ENCODE measurements at regions not wholly inside any gene's neighbourhood (a gene's known extent, or its start where the extent isn't known, plus 50 kb on each side); places are given as distances from the start of the nearest gene placed in this dataset.

DNA sequence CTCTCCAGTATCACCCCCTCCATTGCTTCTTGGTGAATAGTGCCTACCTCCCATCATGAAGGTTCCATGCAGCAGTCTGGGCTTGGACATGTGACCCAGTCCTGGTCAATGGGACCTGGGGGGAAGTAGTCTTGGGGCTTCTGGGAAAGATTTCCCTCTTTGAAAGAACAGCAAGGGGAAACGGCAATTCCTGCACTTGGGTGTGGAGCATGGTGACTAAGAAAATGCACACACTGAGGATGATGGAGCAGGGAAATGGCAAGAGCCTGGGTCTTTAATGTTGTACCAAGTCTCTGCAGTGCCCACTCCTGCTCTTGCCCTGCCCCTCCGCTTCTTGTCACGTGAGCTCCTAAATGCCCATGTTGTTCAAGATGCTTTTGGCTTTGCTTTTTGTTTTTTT is 131.4 kb upstream of the SIX2 start (continued):
- TF ChIP-seq ZBTB6 (tag by site-specific recombination; IDR thresholded peaks at IDR 0.05) (no peak), MYNN (tag by site-specific recombination; IDR thresholded peaks at IDR 0.05; ENCODE audit: borderline replicate concordance) (no peak), ZNF239 (tag by site-specific recombination; IDR thresholded peaks at IDR 0.05) (no peak), YY1 (tag by site-specific recombination; IDR thresholded peaks at IDR 0.05) (no peak)
- TF ChIP-seq, protein P1, sequence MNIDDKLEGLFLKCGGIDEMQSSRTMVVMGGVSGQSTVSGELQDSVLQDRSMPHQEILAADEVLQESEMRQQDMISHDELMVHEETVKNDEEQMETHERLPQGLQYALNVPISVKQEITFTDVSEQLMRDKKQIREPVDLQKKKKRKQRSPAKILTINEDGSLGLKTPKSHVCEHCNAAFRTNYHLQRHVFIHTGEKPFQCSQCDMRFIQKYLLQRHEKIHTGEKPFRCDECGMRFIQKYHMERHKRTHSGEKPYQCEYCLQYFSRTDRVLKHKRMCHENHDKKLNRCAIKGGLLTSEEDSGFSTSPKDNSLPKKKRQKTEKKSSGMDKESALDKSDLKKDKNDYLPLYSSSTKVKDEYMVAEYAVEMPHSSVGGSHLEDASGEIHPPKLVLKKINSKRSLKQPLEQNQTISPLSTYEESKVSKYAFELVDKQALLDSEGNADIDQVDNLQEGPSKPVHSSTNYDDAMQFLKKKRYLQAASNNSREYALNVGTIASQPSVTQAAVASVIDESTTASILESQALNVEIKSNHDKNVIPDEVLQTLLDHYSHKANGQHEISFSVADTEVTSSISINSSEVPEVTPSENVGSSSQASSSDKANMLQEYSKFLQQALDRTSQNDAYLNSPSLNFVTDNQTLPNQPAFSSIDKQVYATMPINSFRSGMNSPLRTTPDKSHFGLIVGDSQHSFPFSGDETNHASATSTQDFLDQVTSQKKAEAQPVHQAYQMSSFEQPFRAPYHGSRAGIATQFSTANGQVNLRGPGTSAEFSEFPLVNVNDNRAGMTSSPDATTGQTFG (tag by site-specific recombination; IDR thresholded peaks at IDR 0.05; ENCODE audit: borderline replicate concordance): no peak

DNA sequence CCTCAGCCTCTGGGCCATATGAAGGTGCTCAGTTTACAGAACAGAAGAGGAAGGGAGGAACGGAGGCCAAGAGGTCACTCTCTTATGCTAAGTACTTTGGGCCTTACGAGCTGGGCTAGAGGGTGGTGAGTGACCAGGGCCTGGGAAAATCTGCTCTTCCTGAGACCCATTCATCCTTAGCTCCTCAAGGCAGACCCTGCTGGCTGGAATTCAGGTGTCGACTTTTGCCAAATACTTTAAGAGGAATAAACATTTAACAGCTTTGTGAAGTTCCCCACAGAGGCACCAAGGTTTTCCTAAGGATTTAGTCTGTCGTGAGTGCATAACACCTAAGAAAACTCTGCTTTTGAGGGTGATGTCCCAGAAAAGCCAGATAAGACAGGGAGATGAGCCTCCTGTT is 129.7 kb upstream of the SIX2 start:
- Histone ChIP-seq H3K36me3 (ENCODE audit: control insufficient read depth in 2 of 2, insufficient read depth in 1 of 2, low read length in 2 of 2) (no peaks in the 10 kb centered on the region), H3K27ac (ENCODE audit: extremely low read depth, low read depth, low read length) (no peak overlapping the region), H3K4me1 (ENCODE audit: control insufficient read depth, insufficient read depth, low read length) (no peaks in the 10 kb centered on the region), H3K4me3 (ENCODE audit: low read depth, low read length) (no peak overlapping the region), H3K9me3 (ENCODE audit: control insufficient read depth, insufficient read depth, low read depth, low read length) (no peaks in the 10 kb centered on the region)
- TF ChIP-seq WT1 (tag by site-specific recombination; IDR thresholded peaks at IDR 0.05): no peak
- no peak for TF ChIP-seq IKZF3 (tag by site-specific recombination; IDR thresholded peaks at IDR 0.05)
- no peak for TF ChIP-seq ZNF623 (tag by site-specific recombination; IDR thresholded peaks at IDR 0.05)
- TF ChIP-seq GLI4 (tag by site-specific recombination; IDR thresholded peaks at IDR 0.05): no peak
- no peak for TF ChIP-seq PRDM10 (tag by site-specific recombination; IDR thresholded peaks at IDR 0.05)
- TF ChIP-seq ZBTB48 (tag by site-specific recombination; IDR thresholded peaks at IDR 0.05): no peak
- no peak for TF ChIP-seq ZBTB20 (tag by site-specific recombination; IDR thresholded peaks at IDR 0.05)
- TF ChIP-seq HOXA7 (CRISPR knock-in tag; IDR thresholded peaks at IDR 0.05; ENCODE audit: borderline replicate concordance): no peak
- TF ChIP-seq ZNF664 (tag by site-specific recombination; IDR thresholded peaks at IDR 0.05): no peak
- no peak for TF ChIP-seq ZNF76 (tag by site-specific recombination; IDR thresholded peaks at IDR 0.05; ENCODE audit: borderline replicate concordance, low read depth)
- no peak for TF ChIP-seq MYNN (tag by site-specific recombination; IDR thresholded peaks at IDR 0.05; ENCODE audit: borderline replicate concordance)
- TF ChIP-seq, protein P2, sequence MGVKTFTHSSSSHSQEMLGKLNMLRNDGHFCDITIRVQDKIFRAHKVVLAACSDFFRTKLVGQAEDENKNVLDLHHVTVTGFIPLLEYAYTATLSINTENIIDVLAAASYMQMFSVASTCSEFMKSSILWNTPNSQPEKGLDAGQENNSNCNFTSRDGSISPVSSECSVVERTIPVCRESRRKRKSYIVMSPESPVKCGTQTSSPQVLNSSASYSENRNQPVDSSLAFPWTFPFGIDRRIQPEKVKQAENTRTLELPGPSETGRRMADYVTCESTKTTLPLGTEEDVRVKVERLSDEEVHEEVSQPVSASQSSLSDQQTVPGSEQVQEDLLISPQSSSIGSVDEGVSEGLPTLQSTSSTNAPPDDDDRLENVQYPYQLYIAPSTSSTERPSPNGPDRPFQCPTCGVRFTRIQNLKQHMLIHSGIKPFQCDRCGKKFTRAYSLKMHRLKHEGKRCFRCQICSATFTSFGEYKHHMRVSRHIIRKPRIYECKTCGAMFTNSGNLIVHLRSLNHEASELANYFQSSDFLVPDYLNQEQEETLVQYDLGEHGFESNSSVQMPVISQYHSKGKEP (tag by site-specific recombination; IDR thresholded peaks at IDR 0.05): no peak
- TF ChIP-seq ZNF223 (tag by site-specific recombination; IDR thresholded peaks at IDR 0.05): no peak
- no peak for TF ChIP-seq ZNF548 (tag by site-specific recombination; IDR thresholded peaks at IDR 0.05)
- no peak for TF ChIP-seq PBX3 (CRISPR knock-in tag; IDR thresholded peaks at IDR 0.05)
- no peak for TF ChIP-seq ZNF138 (tag by site-specific recombination; IDR thresholded peaks at IDR 0.05; ENCODE audit: borderline replicate concordance)
- no peak for TF ChIP-seq SETDB1 (IDR thresholded peaks at IDR 0.05; ENCODE audit: insufficient read length, low read length)
- TF ChIP-seq ZBTB7A (tag by site-specific recombination; IDR thresholded peaks at IDR 0.05; ENCODE audit: low read depth): no peak
- no peak for TF ChIP-seq ZNF354C (tag by site-specific recombination; IDR thresholded peaks at IDR 0.05; ENCODE audit: borderline replicate concordance, low read depth)
- TF ChIP-seq ZSCAN16 (tag by site-specific recombination; IDR thresholded peaks at IDR 0.05): no peak
- ChIA-PET POLR2A (no interaction called here), CTCF (interaction anchor here (0.8 kb wide), 1 partner anchor 355 kb away, joined by 3 read pairs; no protein-coding TSS in a partner anchor)
